Panc1 (cell line): ENCODE measurements at regions not wholly inside any gene's neighbourhood (a gene's known extent, or its start where the extent isn't known, plus 50 kb on each side); places are given as distances from the start of the nearest gene placed in this dataset.

Source experiments
- ATAC-seq: fragments of 200-7000 bp; cut with Tn5 transposase; 2 replicates; pipeline ENCODE4 v1.9.1; 2020; ENCODE audit warnings: mild to moderate bottlenecking, moderate library complexity
- BruUV-seq: library from RNA; stranded (reverse); fragments of 400-500 nt; replicated peaks from 2 replicates; lab custom pipeline; 2021; lab: Mats Ljungman, UMichigan
- CTCF ChIA-PET: fragments of 300-600 bp; sonication (Branson Sonifier 250); formaldehyde crosslinking; loops from one replicate; lab custom pipeline; 2022; ENCODE audit warnings: antibody characterized with exemption; lab: Charles Lee
- POLR2A ChIA-PET: fragments of 300-600 bp; sonication (Branson Sonifier 250); formaldehyde crosslinking; loops from one replicate; lab custom pipeline; 2022; ENCODE audit warnings: antibody characterized with exemption; lab: Charles Lee
- DNase-seq: peaks from one replicate; pipeline ENCODE4 v3.0.0-alpha.2; 2010; ENCODE audit warnings: low read depth, low spot score
- H3K27ac ChIP-seq: 2 replicates; pipeline ENCODE4 v1.5.1; 2011; ENCODE audit warnings: mild to moderate bottlenecking, low read length, inconsistent platforms
- H3K27me3 ChIP-seq: fragments of 200-500 bp; sonication (Bioruptor generic); 2 replicates; pipeline ENCODE4 v1.6.0; 2014; ENCODE audit warnings: low read length, inconsistent platforms; ENCODE audit not compliant: control insufficient read depth, insufficient read depth
- H3K36me3 ChIP-seq: fragments of 200-500 bp; sonication (Bioruptor generic); 2 replicates; pipeline ENCODE4 v1.5.1; 2014; ENCODE audit warnings: inconsistent platforms, mild to moderate bottlenecking, low read length, moderate library complexity; ENCODE audit not compliant: control insufficient read depth, insufficient read depth
- H3K4me1 ChIP-seq: 2 replicates; pipeline ENCODE4 v1.5.1; 2011; ENCODE audit warnings: inconsistent platforms, mild to moderate bottlenecking, low read length, moderate library complexity; ENCODE audit not compliant: control insufficient read depth, insufficient read depth
- H3K4me3 ChIP-seq, 2 experiments: 2 replicates each; pipeline ENCODE4 v1.5.1; 2011 to 2012; ENCODE audit warnings: low read depth in 2 of 2, low read length in 2 of 2, mild to moderate bottlenecking in 2 of 2, inconsistent platforms in 1 of 2, moderate library complexity in 1 of 2
- H3K9me3 ChIP-seq: fragments of 200-500 bp; sonication (Bioruptor generic); 2 replicates; pipeline ENCODE4 v1.5.1; 2014; ENCODE audit warnings: low read depth, mild to moderate bottlenecking, inconsistent platforms, low read length, moderate library complexity; ENCODE audit not compliant: control insufficient read depth, insufficient read depth
- POLR2AphosphoS5 ChIP-seq: IDR thresholded peaks from 2 replicates; pipeline ENCODE4 v1.6.1; 2012; ENCODE audit warnings: mild to moderate bottlenecking, low read depth, low read length, moderate library complexity
- SIN3A ChIP-seq: IDR thresholded peaks from 2 replicates; pipeline ENCODE4 v1.6.1; 2012; ENCODE audit warnings: low read depth, mild to moderate bottlenecking, low read length, moderate library complexity, borderline replicate concordance; ENCODE audit not compliant: insufficient read depth
- TCF7L2 ChIP-seq: IDR thresholded peaks from 2 replicates; pipeline ENCODE4 v1.6.1; 2011; ENCODE audit warnings: mild to moderate bottlenecking, low read depth, low read length, inconsistent platforms
- in situ Hi-C: cut with HindIII; loops from 2 replicates; pipeline ENCODE4 v1.10.0; 2016; ENCODE audit warnings: low sequenced_read_pairs, low pct_unique_long_range_greater_than_20kb
- intact Hi-C: fragments of 100-400 bp; cut with micrococcal nuclease; formaldehyde crosslinking; loops from one replicate; pipeline ENCODE4 v1.10.0; 2022; ENCODE audit not compliant: unreplicated experiment
- TF ChIP-seq, protein P1 (sequence below): fragments of 450-650 bp; IDR thresholded peaks from 2 replicates; pipeline ENCODE4 v1.5.1; 2017; ENCODE audit warnings: mild to moderate bottlenecking
- TF ChIP-seq, protein P2 (sequence below), 2 experiments: IDR thresholded peaks; 2 replicates each; pipeline ENCODE4 v1.6.1; 2011 to 2012; ENCODE audit warnings: low read depth in 2 of 2, control low read depth in 1 of 2, low read length in 1 of 2, mild to moderate bottlenecking in 1 of 2, moderate library complexity in 1 of 2; ENCODE audit not compliant: insufficient read depth in 1 of 2

GRCh38 chr2:242058116-242058680 is 188.7 kb downstream of the RTP5 start:
- no peak for DNase-seq
- in situ Hi-C loops = no loop called here
- TF ChIP-seq TCF7L2 = no peak
- TF ChIP-seq, protein P1, sequence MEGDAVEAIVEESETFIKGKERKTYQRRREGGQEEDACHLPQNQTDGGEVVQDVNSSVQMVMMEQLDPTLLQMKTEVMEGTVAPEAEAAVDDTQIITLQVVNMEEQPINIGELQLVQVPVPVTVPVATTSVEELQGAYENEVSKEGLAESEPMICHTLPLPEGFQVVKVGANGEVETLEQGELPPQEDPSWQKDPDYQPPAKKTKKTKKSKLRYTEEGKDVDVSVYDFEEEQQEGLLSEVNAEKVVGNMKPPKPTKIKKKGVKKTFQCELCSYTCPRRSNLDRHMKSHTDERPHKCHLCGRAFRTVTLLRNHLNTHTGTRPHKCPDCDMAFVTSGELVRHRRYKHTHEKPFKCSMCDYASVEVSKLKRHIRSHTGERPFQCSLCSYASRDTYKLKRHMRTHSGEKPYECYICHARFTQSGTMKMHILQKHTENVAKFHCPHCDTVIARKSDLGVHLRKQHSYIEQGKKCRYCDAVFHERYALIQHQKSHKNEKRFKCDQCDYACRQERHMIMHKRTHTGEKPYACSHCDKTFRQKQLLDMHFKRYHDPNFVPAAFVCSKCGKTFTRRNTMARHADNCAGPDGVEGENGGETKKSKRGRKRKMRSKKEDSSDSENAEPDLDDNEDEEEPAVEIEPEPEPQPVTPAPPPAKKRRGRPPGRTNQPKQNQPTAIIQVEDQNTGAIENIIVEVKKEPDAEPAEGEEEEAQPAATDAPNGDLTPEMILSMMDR = no peak
- no peak for TF ChIP-seq SIN3A
- TF ChIP-seq, protein P2, sequence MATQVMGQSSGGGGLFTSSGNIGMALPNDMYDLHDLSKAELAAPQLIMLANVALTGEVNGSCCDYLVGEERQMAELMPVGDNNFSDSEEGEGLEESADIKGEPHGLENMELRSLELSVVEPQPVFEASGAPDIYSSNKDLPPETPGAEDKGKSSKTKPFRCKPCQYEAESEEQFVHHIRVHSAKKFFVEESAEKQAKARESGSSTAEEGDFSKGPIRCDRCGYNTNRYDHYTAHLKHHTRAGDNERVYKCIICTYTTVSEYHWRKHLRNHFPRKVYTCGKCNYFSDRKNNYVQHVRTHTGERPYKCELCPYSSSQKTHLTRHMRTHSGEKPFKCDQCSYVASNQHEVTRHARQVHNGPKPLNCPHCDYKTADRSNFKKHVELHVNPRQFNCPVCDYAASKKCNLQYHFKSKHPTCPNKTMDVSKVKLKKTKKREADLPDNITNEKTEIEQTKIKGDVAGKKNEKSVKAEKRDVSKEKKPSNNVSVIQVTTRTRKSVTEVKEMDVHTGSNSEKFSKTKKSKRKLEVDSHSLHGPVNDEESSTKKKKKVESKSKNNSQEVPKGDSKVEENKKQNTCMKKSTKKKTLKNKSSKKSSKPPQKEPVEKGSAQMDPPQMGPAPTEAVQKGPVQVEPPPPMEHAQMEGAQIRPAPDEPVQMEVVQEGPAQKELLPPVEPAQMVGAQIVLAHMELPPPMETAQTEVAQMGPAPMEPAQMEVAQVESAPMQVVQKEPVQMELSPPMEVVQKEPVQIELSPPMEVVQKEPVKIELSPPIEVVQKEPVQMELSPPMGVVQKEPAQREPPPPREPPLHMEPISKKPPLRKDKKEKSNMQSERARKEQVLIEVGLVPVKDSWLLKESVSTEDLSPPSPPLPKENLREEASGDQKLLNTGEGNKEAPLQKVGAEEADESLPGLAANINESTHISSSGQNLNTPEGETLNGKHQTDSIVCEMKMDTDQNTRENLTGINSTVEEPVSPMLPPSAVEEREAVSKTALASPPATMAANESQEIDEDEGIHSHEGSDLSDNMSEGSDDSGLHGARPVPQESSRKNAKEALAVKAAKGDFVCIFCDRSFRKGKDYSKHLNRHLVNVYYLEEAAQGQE (IDR thresholded peaks at IDR 0.05; ENCODE audit: insufficient read depth in 1 of 2, low read depth in 2 of 2, low read length in 1 of 2) = no peak
- no peak for TF ChIP-seq POLR2AphosphoS5

DNA sequence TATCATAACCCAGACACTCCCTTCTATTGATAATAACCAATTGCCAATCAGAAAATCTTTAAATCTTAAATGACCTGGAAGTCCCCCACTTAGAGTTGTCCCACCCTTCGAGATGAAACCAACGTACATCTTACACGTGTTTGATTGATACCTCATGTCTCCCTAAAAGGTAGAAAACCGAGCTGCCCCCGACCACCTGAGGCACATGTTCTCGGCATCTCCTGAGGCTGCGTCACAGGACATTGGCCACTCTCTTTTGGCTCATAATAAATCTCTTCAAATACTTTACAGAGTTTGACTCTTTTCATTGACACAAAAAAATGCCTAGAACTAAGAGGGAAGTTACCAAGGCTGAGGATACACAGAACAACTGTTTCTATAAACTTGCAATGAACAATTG is 190.0 kb downstream of the RTP5 start:
- H3K36me3 ChIP-seq = no peaks in the 10 kb centered on the region
- no TSS peak for BruUV-seq
- CTCF ChIA-PET = no interaction called here

More at GRCh38 chr2:242058116-242058680, 188.7 kb downstream of the RTP5 start:
- Histone ChIP-seq H3K9me3 (peaks cover 5% of the 10 kb centered on the region; the same call in 1 of the 2 replicates), H3K36me3 (no peaks in the 10 kb centered on the region), H3K4me3 (no peak overlapping the region), H3K4me1 (no peaks in the 10 kb centered on the region), H3K27me3 (peaks cover 6% of the 10 kb centered on the region; the same call in 1 of the 2 replicates), H3K27ac (no peak overlapping the region)
- POLR2A ChIA-PET = no interaction called here
- CTCF ChIA-PET = no interaction called here
- intact Hi-C loops = no loop called here
- ATAC-seq = peak; percentile 26; the same call in 1 of the 2 replicates
- no TSS peak for BruUV-seq

More for the DNA sequence above, 190.0 kb downstream of the RTP5 start:
- no peak overlapping the region for H3K27ac ChIP-seq
- TF ChIP-seq POLR2AphosphoS5 (no peak), SIN3A (no peak), TCF7L2 (no peak)
- TF ChIP-seq, protein P2 (IDR thresholded peaks at IDR 0.05; ENCODE audit: insufficient read depth in 1 of 2, low read depth in 2 of 2, low read length in 1 of 2) = no peak
- TF ChIP-seq, protein P1 = no peak
- H3K27me3 ChIP-seq = peaks cover 6% of the 10 kb centered on the region; the same call in 1 of the 2 replicates
- POLR2A ChIA-PET = no interaction called here
- no peak for ATAC-seq
- DNase-seq = no peak
- in situ Hi-C loops (no loop called here), intact Hi-C loops (no loop called here)
- peaks cover 5% of the 10 kb centered on the region; the same call in 1 of the 2 replicates for H3K9me3 ChIP-seq
- no peak overlapping the region for H3K4me3 ChIP-seq
- no peaks in the 10 kb centered on the region for H3K4me1 ChIP-seq
